HFF-Myc (cell line): ENCODE measurements at regions not wholly inside any gene's neighbourhood (a gene's known extent, or its start where the extent isn't known, plus 50 kb on each side); places are given as distances from the start of the nearest gene placed in this dataset.
"Not testable (repeated sequence)": the region's sequence is repeated elsewhere in the genome, so short reads cannot be mapped to it uniquely, and the experiment has no call there.

Source experiments
- DNase-seq: peaks from one replicate; pipeline ENCODE4 v3.0.0-alpha.2; 2011; ENCODE audit warnings: low read depth; ENCODE audit errors: extremely low read depth
- H3K4me3 ChIP-seq: replicated peaks from 2 replicates; pipeline ENCODE4 v1.5.1; 2011; ENCODE audit warnings: low read depth, mild to moderate bottlenecking, control low read depth, low read length
- CTCF ChIP-seq: IDR thresholded peaks from 2 replicates; pipeline ENCODE4 v1.5.1; 2012; ENCODE audit warnings: mild to moderate bottlenecking, low read depth, low read length, control low read depth; ENCODE audit errors: missing control alignments

- DNase-seq = no peak
- no peak overlapping the region for H3K4me3 ChIP-seq
- no peak for TF ChIP-seq CTCF
These were observed 1380.6 kb downstream of the CDH8 start for GRCh38 chr16:60655514-60656153.

- TF ChIP-seq CTCF = no peak
- no peak overlapping the region for H3K4me3 ChIP-seq
- no peak for DNase-seq
These were observed 1384.9 kb downstream of the CDH8 start for GRCh38 chr16:60651346-60651745.

- TF ChIP-seq CTCF = no peak
These were observed 1387.9 kb downstream of the CDH8 start for GRCh38 chr16:60648290-60648689.

GRCh38 chr16:60647388-60647787 lies 1388.8 kb downstream of the CDH8 start:
- H3K4me3 ChIP-seq, DNase-seq: not testable (repeated sequence)

More at GRCh38 chr16:60648290-60648689, 1387.9 kb downstream of the CDH8 start:
- H3K4me3 ChIP-seq = no peak overlapping the region
- DNase-seq = no peak

- no peak for TF ChIP-seq CTCF
- H3K4me3 ChIP-seq = no peak overlapping the region
- no peak for DNase-seq
These were observed 1389.6 kb downstream of the CDH8 start for GRCh38 chr16:60646631-60647030.

GRCh38 chr16:60645541-60645940 lies 1390.7 kb downstream of the CDH8 start:
- H3K4me3 ChIP-seq = no peak overlapping the region
- no peak for TF ChIP-seq CTCF
- no peak for DNase-seq

GRCh38 chr16:60642956-60643355 lies 1393.3 kb downstream of the CDH8 start:
- no peak for TF ChIP-seq CTCF
- DNase-seq = no peak
- no peak overlapping the region for H3K4me3 ChIP-seq
